GM12872 (cell line): ENCODE measurements at regions not wholly inside any gene's neighbourhood (a gene's known extent, or its start where the extent isn't known, plus 50 kb on each side); places are given as distances from the start of the nearest gene placed in this dataset.

ENCODE experiments used
- CTCF ChIP-seq: IDR thresholded peaks from 3 replicates; pipeline ENCODE4 v1.5.1; 2011; ENCODE audit warnings: low read depth, mild to moderate bottlenecking, low read length, moderate library complexity; ENCODE audit not compliant: insufficient read depth

- no peak for TF ChIP-seq CTCF
Measured at GRCh38 chr17:72193391-72194106, 72.7 kb downstream of the SOX9 start.

- no peak for TF ChIP-seq CTCF
Measured at GRCh38 chr17:72199256-72199655, 78.4 kb downstream of the SOX9 start.

- TF ChIP-seq CTCF: no peak
Measured at GRCh38 chr17:72204742-72205141, 83.9 kb downstream of the SOX9 start.

GRCh38 chr17:72205357-72205756 lies 84.5 kb downstream of the SOX9 start:
- TF ChIP-seq CTCF: no peak

GRCh38 chr17:72205822-72206221 lies 85.0 kb downstream of the SOX9 start:
- TF ChIP-seq CTCF: no peak

- no peak for TF ChIP-seq CTCF
Measured at GRCh38 chr17:72206376-72206775, 85.6 kb downstream of the SOX9 start.

- TF ChIP-seq CTCF: no peak
Measured at GRCh38 chr17:72208832-72209231, 88.0 kb downstream of the SOX9 start.

- TF ChIP-seq CTCF: no peak
Measured at GRCh38 chr17:72212041-72212440, 91.2 kb downstream of the SOX9 start.
